ENCODE measurements at regions not wholly inside any gene's neighbourhood (a gene's known extent, or its start where the extent isn't known, plus 50 kb on each side); places are given as distances from the start of the nearest gene placed in this dataset.
"Not testable (repeated sequence)": the region's sequence is repeated elsewhere in the genome, so short reads cannot be mapped to it uniquely, and the experiment has no call there.

DNA sequence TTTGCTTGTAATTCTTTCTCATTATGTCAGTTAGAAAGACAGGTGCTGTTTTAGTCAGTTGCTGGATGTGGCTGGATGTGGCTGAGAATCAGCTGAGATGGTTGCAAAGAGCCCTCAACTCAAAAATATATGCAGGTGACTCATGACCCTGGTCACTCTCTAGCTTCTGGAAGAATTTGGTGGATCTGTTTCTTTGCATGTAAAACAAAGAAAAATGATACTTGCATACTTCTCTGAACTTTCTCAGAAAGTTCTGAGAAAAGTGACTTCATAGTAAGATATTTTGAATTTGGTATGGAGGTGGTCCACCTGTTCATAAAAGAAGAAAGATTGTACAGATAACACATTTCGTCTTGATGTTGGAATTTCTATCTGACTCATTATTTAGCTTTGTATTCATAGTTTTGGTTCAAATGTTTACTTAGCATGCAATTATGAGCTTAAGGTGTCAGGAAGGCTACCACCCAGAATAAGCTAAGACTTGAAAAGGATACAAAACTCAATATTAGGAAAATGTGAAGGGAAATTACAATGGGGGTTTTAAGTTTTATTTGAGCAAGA lies 163.2 kb upstream of the OLIG3 start:
- no peak for DNase-seq

DNA sequence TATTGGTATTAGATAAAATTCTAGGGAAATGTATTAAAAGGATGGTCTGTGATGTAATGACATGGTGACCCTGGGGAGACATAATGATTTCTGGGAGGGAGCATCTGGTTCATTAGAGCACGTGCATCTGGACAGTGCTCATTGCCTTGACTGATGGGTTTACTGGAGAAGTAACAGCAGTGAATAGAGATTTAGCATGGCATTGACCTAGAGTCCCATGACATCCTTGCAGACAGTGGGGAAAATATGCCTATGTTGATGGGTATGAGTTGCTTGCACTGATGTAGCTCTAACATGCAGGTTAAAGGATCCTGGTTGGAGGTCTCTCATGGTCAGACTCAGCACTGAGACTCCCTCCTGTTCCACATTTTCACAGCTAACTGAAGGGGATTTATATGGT lies 164.1 kb upstream of the OLIG3 start:
- DNase-seq = no peak

DNA sequence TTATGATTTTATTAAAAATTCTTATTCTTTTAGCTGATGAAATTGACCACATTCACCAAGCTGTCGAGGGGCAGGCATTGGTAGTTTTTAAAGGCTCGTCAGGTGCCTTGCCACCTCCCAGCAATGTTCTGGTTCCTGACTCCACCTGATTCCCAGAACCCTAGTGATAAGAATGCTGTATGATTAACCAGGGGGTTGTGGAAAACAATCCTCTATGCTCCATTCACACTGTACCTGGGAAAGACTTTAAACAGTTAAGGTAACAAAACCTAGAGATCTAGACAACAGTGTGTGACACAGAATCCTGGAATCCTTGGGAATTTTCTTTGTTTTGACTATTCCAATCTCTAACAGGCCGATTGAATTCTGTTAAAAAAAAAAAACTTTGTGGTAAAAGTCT lies 165.7 kb upstream of the OLIG3 start:
- DNase-seq = no peak

DNA sequence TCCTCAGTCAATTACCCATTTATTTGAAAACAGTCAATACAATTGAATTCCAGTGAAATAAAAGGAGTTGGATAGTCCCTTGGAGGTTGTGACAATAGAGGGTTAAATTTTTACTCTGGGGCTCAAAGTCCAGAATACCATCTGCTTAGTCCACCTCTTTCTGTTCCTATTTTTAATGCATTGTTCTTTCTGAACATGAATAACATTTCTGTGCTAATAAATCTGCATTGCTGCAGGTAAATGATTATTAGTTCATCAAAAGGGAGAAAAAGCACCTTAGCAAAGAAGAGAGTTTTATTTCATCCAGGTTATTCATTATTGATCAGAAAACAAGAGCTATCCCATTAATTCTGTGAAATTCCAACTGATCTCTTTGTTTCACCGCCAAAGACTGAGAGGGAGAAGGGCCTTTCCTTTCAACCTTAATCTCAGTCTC lies 166.1 kb upstream of the OLIG3 start:
- DNase-seq = no peak

DNA sequence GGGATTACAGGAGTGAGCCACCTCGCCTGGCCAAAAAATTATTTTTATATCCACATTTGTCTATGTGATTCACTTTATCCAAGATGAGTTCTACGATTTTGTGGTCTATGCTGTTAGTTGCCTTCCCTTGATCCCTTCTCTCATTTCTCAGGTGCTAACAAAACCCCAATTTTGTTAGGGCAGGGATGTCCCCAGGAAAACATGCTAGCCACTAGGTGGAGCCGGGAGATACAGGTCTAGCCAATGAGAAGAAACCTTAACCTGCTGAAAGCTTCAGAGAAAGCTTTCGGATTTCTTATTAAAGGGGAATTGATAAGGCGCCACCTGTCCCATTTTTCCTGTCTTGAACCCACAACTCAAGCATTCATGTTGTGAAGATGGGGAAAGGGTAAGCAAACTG lies 167.4 kb upstream of the OLIG3 start:
- DNase-seq = no peak

DNA sequence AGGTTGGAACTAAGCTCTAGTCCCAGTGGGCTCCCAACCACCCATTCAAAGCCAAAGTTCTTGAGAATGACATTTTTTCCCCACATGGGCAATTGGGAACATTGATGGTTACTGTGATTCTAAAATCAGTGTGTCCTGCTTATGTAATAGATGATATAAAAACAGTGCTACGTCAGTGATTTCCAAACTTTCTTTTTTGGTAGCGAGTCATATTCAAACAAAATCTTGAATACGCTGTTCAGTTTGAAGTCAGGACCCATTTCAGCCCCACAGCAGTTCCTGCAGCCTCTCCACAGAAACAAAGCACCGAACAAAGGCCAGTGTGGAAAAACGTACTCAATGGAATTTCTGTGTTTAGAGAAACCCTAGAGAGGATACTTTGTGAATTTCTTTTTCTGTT lies 170.0 kb upstream of the OLIG3 start:
- no peak for DNase-seq

DNA sequence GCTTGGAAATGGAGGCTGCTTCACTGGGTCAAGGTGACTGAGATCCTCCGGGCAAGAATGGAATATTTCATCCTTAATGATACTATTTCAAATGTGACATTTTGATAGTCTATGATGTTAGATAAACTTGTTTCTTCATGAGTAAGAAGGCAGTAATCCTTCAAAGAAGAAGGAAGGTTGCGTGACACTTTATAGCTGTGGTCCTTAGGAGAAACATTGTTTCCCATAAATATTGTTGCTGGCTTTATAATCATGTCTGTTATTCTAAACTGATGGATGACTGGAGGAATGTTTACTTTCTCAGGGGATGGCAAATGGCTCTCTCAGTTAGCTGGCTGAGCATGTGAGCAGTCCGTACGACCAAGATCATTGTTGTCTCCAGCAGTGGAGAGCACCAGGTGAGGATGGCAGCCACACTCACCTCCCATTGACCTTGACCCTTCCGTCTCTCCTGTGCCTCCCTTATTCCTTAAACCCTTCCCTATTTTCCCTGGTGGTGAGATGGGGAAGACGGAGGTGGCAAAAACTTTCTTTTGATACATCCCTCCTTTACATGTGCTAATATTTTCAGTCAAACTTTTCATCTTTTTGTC lies 171.2 kb upstream of the OLIG3 start:
- no peak for DNase-seq

DNA sequence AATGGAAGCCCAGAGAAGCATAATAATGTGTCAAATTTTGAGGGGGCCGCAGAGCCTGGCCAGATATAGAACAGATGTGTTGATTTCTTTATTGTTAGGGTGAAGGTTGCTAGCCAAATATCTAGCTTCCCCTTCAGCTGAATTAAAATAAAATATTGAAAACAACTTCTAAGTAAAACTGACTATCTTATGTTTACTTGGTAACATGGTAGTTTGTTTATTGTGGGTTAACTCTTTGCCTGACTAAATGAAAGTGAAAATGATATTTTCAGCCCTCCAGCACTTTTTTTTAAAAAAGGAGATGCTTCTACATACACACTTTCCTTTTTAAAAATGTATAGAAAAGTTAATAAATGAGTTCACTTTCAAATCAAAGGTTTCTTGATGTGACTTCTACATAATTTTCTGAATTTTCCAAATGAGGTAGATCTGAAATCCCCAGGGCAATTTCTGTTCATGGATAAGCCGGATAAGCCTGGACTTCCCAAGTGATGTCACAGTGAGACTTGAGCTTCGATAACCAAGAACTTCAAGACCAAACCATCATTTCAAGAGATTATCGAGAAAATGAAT lies 172.1 kb upstream of the OLIG3 start:
- no peak for DNase-seq

DNA sequence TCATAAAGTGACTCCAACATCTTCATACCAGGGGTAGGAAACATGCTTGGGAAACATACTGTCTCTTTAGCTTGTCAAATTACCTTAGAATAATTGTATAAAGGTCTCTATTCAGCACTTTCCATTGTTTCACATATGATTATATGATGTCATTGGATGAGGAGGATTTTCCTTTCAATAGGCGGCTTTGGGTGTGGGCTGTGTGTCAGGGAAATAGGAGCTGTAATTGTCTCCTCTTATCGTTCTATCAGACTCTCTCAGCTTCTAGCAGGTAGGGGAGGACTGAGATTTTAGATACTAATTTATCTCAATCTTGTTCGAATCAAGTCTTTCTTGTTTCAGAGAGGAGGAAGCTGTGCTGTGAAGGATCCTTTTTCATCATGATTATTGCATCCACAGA lies 179.4 kb upstream of the OLIG3 start:
- no peak for DNase-seq

DNA sequence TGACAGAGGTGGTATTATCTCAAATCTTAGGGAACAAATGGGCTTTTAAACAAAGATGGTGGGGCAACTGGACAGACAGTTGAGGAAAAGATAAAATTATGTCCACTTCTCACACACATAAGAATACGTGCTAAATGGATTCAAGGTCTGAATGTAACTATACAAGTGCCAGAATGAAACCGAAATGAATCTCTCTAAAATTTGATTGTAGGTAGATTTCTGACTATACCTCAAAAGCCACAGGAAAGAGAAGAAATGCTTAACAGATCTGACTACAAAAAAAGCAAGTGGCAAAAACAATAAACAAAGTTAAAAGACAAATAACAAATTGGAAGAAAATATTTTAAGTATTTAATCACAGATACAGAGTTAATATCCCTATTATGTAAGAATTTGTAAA lies 182.7 kb upstream of the OLIG3 start:
- DNase-seq = no peak

DNA sequence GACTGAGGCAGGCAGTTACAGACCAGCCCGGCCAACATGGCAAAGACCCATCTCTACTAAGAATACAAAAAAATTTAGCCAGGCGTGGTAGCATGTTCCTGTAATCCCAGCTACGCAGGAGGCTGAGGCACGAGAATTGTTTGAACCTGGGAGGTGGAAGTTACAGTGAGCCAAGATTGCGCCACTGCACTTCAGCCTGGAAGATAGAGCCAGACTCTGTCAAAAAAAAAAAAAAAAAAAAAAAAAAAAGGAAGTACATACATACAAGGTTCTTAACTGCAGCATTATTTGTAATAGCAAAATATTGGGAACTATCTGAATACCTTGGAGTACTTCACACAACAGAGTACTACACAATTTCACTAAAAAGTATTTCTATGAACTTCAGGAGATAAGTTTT lies 183.5 kb upstream of the OLIG3 start:
- no peak for DNase-seq

DNA sequence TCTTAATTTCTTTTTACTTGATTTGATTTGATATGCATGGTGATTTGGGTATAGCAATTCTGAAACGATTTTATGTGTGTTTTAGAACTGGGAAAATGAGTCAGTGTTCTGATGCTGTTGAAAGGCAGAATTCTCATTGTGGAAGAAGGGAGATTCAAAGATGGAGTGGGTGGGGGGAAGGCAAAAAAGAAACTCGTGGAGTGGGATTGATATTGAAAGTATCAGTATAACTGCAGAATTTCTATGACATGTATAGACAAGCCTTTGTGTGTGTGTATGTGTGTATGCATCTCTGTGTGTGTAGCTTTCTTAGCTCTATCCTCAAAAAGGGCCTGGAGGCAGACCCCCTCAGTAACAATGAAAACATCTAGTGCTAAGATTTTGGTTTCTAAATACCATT lies 184.3 kb upstream of the OLIG3 start:
- no peak for DNase-seq

DNA sequence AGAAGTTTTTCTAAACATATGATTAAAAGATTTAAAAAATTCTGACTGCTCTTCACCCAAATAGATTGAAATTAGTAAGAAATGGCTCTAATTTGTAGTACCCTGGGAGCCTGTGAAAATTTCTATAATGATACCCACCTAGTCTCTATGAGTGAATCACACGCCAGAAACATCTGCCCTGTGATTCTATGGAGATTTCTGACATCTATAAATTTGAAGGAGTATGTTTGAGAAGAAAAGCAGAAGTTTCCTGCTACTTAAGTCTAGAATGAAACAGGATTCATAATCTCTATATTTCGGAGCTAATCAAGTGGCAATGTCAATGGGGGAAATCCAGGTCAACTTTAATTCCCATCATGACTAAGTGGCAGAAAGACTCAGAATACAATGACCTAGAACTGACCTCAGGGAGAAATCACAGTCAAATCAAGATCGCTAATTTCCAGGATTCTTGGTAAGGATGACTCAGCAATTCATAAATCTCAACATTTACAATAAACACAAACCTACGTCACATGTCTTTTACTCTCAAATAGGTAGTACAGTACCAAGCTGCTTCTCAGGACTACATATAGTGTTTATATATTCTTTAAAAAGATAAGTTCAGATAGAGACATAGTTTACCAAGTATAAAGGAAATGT lies 186.2 kb upstream of the TNFAIP3 start:
- no peak for DNase-seq

DNA sequence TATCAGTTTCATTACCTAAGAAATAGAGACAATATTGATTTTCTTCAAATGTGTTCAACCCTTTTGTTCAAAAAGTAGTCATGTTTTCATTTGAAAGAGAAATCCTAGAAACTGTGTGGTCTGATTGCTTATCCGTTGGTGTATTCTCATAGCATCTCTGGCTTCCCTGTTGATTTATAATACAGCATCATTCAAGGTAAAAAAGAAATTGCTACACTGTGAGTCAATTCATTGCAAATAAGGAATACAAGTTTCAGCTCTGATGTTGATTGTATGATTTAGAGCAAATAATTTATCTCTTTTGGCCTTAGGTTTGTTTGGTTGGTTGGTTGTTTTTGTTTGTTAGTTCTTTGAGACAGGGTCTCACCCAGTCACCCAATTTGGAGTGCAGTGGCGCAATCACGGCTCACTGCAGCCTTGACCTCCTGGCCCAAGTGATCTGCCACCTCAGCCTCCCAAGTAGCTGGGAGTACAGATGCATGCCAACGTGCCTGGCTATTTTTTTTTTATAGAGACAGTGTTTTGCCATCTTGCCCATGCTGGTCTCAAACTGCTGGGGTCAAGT lies 185.5 kb upstream of the TNFAIP3 start:
- DNase-seq = no peak

DNA sequence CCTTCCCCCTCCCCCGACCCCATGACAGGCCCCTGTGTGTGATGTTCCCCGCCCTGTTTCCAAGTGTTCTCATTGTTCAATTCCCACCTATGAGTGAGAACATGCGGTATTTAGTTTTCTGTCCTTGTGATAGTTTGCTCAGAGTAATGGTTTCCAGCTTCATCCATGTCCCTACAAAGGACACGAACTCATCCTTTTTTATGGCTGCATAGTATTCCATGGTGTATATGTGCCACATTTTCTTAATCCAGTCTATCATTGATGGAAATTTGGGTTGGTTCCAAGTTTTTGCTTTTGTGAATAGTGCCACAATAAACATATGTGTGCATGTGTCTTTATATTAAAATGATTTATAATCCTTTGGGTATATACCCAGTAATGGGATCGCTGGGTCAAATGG lies 184.4 kb upstream of the TNFAIP3 start:
- not testable (repeated sequence) for DNase-seq

DNA sequence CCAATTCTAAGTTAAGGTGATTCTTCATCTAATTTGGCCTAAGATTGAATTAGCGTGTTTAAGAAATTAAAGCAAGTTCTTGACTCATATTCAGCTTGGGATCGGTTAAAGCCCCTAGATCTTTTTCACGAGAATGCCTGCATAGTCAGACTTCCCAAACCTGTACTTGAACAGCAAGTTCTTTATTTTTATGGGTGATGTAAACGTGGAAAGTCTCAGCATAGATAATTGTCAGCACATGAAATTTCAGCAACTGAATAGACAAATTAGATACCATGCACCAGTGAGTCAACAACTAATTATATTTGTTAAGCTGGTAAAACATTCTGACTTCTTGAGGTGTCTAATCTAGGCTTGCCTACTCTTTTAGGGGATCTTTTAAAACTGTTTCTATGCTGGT lies 183.1 kb upstream of the TNFAIP3 start:
- no peak for DNase-seq

DNA sequence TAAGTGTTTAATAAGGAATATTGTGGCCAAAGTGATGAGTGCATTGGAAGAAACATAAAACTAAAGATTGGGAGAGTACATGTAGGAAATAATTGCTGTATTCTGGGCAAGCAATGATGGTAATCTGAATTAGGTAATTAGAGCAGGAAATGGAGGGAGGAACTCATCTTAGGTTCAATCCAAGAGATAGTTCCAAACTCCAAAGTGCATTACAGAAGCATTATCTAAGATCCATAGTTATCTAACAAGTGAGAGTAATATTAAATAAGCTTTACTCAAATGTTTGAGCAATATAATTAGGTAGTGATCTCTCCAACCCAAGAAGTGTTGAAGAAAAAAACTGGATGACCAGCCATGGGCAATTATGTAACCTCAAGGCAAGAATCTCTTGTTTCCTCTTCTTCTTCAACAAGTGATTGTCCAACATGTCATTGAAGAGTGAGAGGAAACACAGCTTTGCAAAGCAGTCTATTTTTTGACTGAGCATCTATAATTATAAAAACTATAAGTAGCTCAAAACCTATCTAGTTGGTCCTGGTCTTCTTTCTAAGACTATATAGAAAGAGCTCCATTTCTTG lies 181.2 kb upstream of the TNFAIP3 start:
- DNase-seq = no peak

DNA sequence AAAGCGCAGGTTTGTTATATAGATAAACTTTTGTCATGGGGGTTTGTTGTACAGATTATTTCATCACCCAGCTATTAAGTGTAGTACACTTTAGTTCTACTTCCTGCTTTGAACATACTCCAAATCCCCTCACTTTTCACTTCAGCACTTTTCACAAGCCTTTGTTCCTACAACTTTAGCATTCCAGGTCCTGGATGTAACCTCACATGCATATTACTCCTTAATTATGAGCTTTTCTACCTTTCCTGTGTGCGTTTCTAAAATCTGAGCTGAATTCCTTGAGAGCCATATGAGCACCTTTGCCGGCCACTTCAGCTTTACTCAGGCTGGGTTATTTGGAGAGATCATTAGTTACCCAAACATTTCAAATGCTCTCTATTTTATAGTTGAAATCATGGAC lies 179.2 kb upstream of the TNFAIP3 start:
- DNase-seq = no peak

DNA sequence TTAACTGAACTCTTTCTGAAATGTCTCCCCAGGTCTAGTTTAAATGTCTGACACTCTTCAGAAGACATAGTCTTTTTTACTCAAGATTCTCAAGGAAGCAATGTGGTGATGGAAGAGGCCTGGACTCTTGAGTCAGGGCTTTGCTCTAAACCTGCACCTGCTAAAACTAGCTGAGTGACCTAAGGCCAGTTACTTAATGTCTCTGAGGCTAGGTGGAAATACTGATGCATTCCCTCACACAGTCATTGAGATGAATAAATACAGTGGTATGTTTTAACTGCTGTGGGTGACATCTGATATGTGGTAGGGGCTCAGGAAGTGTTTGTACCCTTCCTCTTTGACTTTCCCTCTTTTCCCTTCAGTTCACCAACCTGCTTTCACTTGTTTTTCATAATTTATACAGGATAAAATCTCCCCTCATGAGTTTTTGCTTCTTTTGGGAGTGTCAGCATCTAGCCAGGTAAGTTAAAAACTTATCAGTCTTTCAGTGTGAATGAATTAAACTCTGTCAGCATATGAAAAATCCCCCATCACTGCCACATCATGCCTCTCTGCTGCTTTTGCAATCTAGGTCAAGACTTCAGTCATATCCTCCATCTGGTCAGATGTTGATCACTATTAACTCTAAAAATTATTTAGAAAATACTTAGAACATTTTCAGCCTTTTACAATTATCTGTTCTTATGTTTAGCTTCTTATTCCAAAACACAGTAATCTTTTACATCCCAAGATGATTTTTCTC lies 178.7 kb upstream of the TNFAIP3 start:
- no peak for DNase-seq

DNA sequence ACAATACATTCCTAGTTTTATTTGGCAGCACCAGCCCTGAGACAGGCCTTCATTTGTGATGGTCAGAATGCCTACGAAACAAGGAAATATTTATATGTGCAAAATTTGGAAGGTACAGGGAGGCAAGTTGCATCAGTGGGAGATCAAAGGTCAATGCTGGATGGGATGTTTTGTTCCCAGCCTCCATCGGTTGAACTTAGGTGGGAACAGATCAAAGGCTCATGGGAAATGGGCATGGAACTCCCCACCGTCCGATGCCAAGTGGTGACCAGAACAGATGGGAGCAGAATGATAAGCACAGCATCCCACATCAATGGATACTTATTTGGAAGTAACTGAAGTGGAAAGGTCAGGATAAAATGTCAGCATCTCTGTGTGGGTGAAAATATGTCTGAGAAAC lies 177.7 kb upstream of the TNFAIP3 start:
- DNase-seq = no peak

DNA sequence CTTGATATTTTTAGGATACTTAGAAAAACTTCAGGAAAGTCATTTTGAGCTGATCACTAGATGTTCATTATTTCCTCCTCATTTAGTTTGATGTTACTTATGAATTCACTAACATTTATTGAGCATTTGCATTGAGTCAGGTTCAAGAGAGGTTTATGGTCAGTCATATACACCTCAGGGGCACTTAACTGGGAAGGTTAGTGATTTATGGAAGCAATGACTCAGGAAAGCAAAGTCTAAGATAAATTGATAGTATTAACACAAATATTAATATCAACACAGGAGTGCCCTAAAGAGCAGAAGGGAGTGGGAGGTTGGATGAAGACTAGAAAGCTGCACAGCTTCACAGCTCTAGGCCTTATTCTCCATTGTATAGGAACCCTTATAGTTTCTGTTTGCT lies 177.0 kb upstream of the TNFAIP3 start:
- DNase-seq = no peak

DNA sequence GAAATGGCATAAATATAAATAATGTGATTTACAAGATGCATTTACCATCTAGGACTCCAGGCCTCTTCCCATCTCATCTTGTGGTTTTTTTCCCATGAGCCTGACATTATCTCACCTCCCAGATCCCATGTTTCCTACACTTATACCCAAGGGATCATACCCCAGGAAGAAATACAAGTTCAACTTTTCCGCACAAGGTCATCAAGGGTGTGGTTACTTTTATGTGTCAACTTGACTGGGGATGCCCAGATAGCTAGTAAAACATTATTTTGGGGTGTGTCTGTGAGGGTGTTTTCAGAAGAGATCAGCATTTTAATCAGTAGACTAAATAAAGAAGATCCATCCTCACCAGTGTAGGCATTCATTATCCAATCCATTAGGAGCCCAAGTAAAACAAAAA lies 176.3 kb upstream of the TNFAIP3 start:
- DNase-seq = no peak

DNA sequence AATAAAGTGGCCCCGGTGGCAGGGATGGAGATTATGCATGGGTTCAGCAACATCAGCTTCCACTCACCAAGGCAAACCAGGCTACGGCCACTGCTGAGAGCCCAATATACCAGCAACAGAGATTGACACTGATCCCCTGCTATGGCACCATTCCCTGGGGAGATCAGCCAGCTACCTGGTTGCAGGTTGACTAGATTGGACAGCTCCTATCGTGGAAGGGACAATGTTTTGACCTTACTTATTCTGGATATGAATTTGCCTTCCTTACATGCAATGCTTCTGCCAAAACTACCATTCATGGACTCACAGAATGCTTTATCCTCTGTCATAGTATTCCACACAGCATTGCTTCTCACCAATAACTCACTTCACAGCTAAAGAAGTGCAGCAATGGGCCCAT lies 174.8 kb upstream of the TNFAIP3 start:
- no peak for DNase-seq

Measured in NCI-H187 treated with DMSO at 0.1 percent for 48 hours (cell line).